ENCODE measurements at regions not wholly inside any gene's neighbourhood (a gene's known extent, or its start where the extent isn't known, plus 50 kb on each side); places are given as distances from the start of the nearest gene placed in this dataset.
"Not testable (repeated sequence)": the region's sequence is repeated elsewhere in the genome, so short reads cannot be mapped to it uniquely, and the experiment has no call there.

DNA sequence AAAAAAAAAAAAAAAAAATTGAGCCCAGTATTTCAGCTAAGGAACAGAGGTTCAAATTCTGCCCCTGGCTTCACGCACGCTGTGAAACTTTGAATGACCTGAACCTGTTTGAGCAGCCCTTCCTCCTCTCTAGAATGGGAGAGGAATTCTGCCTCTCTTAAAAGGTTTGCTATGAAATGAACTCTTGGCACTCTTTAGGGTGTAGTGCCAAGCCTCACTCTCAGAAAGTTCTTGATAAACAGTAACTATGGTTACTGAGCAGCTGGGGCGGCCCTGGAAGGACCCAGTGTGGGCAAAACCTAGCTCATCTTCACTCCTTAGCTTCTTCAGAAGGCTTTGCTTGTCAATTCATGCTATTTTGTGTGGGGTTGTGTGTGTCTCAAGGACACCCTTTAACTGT, 73.7 kb downstream of the GEMIN8 start:
- intact Hi-C loops (cut with DNase I), result no loop called here
- no peak for DNase-seq

DNA sequence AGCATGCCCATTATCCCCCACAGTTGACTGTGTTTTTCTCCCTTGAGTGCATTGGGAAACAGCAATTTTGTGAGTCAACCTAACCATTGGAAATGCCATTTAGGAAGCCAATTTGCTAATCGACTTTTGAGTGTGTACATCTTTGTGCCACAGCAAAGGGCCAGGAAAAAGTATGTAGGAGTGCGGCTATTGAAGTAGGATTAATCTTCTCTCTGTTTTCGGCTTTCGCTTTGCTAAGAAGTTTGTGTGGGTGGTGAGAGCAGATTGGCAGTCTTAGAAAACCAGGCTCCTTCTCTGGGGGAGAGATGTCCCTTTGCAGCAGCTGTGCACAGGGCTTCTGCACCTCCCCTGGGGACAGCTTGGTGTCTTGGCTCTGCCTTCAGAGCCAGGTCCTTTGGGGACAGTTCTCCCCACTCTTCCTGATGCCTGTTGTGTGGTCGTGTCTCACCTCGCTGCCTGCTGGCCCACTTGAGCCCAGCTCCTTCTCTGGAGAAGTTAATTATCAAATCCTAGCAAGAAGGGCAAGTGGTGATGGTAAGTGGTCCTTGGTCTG, 74.5 kb downstream of the GEMIN8 start:
- intact Hi-C loops (cut with DNase I), result no loop called here
- peak in 4 of 10 donors; percentile 13 to 87 (median 50) for DNase-seq

DNA sequence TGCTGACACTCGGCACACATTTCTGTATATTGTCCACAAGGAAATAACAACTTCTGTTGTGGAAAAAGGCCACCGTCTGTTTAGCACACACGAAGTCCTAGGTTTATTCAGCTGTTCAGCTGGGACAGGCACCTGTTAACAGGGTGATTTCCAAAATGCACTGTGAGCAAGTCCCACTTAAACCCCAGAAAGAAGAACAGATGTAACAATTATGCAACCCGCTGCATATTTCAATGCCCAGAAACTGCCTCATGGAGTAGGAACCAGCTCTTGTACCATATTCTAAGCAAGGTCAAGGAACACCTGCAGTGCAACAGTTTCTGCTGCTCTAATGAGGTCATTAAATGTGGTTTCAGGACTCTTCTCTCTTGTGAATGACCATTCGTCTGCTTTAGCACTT, 77.1 kb downstream of the GEMIN8 start:
- intact Hi-C loops (cut with DNase I), result no loop called here
- DNase-seq, result no peak

DNA sequence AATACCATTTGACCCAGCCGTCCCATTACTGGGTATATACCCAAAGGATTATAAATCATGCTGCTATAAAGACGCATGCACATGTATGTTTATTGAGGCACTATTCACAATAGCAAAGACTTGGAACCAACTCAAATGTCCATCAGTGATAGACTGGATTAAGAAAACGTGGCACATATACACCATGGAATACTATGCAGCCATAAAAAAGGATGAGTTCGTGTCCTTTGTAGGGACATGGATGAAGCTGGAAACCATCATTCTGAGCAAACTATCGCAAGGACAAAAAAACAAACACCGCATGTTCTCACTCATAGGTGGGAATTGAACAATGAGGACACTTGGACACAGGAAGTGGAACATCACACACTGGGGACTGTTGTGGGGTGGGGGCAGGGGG, 83.5 kb downstream of the GEMIN8 start:
- DNase-seq; intact Hi-C loops (cut with DNase I): not testable (repeated sequence)

DNA sequence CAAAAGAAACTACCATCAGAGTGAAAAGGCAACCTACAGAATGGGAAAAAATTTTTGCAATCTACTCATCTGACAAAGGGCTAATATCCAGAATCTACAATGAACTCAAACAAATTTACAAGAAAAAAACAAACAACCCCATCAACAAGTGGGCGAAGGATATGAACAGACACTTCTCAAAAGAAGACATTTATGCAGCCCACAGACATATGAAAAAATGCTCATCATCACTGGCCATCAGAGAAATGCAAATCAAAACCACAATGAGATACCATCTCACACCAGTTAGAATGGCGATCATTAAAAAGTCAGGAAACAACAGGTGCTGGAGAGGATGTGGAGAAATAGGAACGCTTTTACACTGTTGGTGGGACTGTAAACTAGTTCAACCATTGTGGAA, 83.9 kb downstream of the GEMIN8 start:
- DNase-seq; intact Hi-C loops (cut with DNase I): not testable (repeated sequence)

DNA sequence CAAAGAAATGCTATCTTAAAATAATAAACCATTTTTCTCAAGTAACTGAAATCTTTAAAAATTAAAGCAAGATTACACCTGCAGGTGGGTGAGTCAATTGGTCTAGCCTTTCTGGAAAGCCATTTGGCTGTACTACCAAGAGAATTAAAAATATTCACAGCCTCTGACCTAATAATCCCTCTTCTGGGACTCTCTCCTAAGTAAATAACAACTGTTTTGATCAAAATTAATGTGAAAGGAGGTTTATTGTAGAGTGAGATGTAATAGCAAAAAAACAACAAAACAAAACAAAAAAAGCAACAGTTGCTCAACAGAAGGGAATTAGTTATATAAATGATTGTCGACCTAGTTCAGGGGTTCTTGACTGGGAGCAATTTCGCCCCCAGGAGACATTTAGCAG, 89.0 kb downstream of the GEMIN8 start:
- no peak for DNase-seq
- intact Hi-C loops (cut with DNase I), result no loop called here

DNA sequence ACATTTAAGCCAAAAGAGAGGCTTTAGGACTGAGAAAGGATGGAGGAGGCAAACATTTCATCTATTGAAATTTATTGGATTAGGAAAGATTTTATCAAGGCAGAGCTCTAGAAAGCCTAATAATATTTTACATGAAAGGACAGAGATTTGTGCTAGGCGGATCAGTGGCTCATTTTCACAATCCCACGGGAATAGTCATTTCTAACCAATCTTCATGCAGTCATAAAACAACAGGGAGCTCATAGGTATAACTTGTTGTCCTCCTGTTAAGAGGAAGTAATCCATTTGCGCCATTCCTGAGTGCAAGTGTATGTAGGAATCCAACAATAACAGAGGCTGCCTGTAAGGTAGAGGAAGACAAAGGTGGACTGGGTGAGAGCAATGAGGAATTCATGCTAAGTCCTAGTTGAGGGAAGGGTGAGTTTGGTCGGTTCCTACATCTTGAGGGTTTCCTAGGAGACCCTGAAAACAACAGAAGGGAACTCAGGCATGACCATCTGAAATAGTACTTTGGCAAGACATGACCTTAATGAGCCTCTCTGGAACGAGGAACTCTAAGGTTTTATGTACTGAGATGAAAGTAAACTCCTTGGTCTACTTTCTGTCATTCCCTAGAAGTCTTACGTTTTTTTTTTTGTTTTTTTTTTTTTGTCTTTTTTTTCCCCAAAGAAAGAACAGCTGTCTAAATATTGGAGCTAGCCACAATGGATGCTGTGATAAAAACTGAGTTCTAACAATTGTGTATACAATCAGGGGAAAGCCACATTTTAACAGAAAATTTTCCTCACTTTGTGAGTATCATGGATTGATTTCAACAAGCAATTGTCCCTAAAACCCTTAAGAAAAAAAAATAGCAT, 89.7 kb downstream of the GEMIN8 start:
- intact Hi-C loops (cut with DNase I), result loop anchor here (2.0 kb wide), 1 partner anchor 87 kb away; no protein-coding TSS in a partner anchor

DNA sequence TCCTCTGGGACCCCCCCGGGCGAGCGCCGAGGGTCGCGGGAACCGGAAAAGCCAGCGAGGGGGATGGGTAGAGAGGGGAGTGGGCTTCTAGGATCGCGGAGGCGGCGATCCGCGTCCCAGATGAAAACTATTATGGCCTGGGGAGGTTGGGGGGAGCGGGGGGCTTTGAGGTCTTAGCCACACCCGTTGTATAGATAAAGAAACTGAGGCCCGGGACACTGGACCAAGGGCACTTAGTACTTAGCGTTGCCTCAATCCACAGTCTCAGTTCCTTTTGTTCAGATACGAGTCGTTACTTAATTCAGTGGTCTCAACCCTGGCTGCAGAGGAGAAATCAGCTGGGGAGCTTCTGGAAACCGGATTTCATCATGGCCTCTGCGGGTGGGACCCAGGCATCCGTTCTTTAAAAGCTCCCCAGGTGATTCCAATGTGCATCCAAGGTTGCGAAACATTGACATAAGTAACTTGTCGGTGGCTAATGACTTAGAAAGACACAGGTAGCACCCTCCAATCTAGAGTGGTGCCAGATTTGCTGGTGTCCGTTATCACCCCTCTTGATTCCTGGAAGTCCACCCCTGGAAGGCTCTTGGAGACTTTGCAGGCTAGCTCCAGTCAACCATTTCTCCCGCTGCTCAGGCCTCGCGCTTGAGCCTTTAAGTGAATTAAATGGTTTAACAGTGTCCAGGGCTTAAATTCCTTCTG, 90.7 kb downstream of the GEMIN8 start:
- DNase-seq, result no peak
- intact Hi-C loops (cut with DNase I), result loop anchor here (2.0 kb wide), 1 partner anchor 88 kb away; no protein-coding TSS in a partner anchor

More for the DNA sequence above, 89.7 kb downstream of the GEMIN8 start:
- no peak for DNase-seq

DNA sequence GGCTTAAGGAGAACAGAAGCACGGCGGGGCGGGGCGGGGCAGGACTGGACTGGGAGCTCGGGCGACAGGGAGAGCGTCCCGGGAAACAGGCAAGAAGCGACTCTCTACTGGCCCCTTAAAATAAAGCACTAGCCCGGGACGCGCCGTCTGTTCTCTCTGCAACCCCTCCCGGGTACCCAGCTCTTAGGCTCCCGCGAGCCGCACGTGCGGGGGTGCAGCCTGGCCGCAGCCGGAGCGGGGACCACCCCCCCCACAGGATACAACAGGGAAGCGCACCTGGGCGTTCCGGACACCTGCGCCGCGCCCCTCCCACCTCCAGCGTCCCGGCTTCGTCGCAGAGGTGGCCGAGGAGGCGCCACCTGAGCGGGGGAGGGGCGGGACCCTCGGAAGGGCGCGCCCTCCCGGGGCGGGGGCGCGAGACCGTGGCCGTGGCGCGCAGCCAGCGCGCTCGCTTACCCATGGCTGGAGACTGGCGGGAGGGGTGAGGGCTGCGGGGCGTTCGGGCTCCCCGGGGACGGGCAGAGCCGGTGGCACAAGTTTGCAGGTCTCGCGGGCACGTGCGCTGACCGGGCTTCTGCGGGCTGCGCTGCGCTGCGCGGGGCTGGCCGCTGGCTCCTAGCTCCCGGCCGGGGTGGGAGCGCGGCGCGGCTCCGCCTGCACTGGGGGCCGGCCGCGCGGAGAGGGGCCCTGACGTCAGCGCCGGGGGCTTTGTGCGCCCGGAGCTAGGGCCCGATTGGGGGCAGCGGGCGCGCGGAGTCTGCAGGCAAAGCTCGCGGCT, 91.5 kb downstream of the GEMIN8 start:
- intact Hi-C loops (cut with DNase I), result loop anchor here (2.0 kb wide), 1 partner anchor 89 kb away; no protein-coding TSS in a partner anchor
- DNase-seq, result peak in 8 of 10 donors; percentile 17 to 89 (median 50)

DNA sequence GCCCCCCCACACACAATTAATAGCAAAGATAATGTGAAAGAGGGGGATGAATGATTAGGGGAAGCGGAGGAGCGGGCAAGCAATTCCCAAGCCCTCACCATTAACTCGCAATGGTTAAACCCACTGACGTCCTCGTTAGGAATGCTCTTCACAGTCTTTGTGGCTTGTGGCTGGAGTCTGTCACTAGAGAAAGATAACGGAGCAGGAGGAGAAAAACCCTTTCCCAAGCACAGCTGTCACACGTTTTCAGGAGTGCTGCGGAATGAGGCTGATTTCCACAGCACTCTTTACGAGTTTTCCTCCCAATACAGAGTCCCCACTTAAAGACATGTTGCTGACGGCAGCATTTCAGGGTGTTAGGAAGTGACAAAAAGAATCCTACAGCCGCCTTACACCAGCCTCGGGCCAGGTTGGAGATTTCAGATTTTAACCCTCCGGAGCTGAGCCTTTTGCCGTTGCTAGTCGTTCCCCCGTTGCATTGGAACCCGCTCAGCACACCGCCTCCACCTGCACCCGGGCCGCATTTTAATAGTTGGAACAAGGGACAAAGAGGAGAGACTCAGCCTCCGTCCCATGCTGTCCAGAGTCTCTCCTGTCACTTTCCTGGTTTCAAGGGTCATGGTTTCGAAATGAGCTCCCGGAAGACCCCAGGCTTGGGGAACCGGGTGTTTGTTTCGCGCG, 92.2 kb downstream of the GEMIN8 start:
- no peak for DNase-seq
- intact Hi-C loops (cut with DNase I), result loop anchor here (2.0 kb wide), 1 partner anchor 89 kb away; no protein-coding TSS in a partner anchor

DNA sequence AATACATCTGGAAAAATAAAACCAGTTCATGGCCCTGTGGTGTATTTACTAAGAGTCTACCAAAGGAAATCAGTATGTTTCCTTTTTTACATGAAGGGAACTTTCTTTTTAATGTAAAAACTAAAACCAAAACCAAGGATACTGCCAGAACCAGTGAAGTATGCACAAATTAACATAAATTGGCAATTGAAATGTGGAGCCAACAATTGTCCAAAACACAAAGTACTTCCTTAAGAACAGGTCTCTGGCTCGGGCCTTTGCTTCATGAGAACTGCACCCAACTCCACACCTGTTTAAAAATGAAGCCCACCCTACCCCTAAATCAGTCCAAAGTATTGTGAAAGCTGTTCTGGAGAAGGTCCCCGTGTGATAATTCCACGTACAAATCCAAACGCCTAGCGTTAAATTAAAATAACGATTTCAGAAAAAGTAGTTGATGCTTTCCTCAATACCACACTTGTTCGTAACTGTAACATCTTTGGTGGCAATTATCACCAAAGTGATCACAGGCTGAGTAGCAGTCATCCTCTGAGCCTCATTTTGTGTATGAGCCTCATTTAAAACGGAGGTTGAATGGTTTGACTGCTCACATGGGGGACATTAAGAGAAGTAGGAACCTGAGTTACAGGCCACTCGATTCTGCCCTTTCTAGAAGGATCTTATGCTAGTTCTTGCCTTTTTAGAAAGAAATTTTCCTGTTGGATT, 93.0 kb downstream of the GEMIN8 start:
- intact Hi-C loops (cut with DNase I), result no loop called here
- DNase-seq, result no peak

DNA sequence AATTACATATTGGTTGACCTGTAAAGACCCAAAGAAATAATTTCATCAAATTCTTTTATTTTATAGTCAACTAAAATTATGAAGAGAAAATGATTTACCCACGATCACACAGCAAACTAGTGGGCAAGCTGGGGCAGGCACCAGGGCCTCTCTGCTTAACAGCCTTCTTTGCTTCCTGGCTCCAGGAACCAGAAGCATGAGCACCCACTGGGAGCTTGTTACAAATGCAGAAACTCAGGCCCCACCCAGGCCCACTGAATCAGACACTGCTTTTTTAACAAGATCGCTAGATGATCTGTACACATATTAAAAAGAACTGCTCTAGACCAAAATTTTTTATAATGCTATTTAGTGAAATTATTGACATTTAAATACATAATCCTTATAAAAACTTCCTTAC, 95.0 kb downstream of the GEMIN8 start:
- DNase-seq, result no peak
- intact Hi-C loops (cut with DNase I), result no loop called here

DNA sequence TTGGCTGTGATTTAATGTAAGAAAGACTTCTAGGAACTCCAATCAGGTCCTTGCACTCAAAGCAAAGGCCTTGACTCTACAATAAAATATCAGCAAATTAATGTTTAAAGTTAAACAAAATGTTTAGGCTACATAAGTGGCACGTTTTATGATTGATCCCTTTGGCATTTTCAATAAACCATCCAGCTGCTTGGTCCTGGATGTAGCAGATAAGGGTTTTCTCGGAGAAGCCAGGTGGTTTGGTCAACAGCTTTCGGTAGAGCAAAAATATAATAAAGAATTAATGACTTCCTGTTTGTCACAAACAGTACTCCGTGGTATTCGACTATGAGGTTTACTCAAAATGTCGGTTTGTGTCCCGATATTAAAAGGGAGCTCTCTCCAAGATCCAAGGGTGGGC, 95.8 kb downstream of the GEMIN8 start:
- intact Hi-C loops (cut with DNase I), result no loop called here
- no peak for DNase-seq

DNA sequence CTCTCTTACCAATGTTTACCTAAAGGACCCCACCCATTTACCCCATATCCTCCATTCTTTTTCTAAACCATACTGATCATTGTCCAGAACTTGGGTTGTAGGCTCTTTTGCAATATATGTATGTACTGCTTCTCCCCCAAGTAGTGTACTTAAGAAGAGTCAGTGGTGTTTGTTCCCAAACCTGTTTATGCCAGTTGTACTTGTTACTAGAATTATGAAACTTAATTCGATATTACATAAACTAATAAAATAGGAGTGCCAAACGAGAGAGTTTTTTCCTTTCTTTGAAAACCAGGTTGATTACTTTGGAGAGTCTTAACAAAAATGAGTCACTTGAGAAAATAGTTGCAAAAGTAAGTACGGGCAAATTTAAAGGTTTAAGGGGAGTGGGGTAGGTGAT, 96.3 kb downstream of the GEMIN8 start:
- intact Hi-C loops (cut with DNase I), result no loop called here
- no peak for DNase-seq

DNA sequence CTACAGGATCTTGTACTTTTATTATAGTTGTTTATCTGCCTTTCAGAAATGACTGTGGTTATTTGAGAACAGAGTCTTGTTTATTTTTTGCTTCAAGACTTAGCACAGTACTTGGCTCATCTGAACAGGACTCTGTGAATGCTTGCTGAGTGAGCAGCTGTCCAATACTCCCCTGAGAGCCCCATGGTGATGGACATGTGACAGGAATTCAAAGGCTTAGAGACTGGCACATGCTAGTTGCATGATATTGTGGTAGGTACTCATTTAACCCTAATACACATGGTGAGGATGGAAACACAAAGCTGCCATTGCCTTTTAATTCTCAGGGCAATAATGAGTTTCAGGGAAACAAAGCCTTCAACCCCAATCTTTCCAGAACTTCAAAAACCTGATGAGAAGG, 97.3 kb downstream of the GEMIN8 start:
- intact Hi-C loops (cut with DNase I), result no loop called here
- no peak for DNase-seq

DNA sequence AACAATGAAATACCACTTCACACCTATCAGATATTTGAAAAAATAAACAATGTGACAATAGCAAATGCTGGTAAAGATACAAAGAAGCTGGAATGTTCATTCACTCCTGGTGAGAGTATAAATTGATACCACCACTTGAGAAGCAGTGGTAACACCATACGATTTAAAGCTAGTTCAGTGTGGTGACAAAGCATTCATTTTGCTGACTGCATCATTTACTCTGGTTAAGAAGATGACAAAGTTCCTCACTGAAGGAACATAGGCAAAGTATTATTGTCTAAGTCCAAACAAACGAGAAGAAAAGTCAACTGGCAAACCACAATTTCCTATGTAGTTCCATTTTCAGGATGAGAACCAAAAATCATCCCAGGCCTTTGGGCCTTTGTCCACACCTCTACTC, 102.5 kb downstream of the GEMIN8 start:
- intact Hi-C loops (cut with DNase I), result no loop called here

DNA sequence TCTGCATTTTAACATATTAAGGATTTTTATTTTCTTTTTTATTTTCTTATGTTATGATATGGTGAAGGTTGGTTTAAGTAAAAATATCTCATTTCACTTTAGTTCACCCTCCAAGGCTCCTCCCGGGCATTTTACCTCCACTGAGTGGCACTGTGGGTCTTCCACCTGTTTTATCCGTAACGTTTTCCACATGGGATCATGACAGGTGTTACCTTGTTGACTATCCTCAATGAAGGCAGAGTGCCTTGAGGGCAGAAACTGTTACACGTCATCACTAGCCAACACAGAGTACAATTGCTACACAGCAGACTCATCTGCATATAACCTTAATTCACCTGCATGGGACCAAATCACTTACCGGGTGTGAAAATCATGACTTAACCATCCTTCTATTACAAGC, 105.8 kb downstream of the GEMIN8 start:
- no peak for DNase-seq
- intact Hi-C loops (cut with DNase I), result no loop called here

More for the DNA sequence above, 102.5 kb downstream of the GEMIN8 start:
- DNase-seq, result no peak

DNA sequence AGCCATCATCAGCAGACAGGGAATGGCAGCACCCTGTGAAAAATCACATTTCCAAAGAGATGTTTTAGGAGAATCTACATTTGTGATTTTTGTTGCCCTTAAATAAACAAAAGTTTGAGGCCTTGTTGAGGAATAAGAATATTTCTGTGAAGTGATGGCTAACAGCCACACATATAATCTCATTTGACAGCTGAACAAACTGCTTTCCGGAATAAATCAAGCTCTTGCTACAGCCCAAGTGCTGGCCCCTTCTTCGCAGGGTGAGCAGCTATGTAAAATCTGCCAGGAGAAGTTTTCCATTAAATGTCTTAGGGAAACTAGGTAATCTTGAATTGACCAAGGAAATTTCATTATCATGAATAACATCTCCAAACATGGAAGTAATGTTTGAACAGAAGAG, 106.4 kb upstream of the GPM6B start:
- intact Hi-C loops (cut with DNase I), result no loop called here
- DNase-seq, result no peak

DNA sequence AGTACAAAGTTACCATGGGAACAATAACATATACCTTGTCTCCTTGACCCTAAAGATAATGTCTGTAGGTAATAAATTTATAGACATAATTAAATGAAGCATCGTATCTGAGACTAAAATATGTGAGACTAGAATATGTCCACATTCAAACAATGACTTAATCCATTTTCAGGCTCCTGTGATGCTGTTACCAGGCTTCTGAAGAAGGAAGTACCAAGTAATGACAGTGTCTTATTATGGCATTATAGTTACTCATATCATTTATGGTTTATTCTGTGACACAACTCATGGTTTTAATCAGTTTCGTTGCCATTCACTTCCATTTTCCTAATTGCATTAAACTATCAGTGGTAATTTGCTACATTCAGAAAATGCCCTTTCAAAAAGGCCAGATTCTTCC, 100.6 kb upstream of the GPM6B start:
- intact Hi-C loops (cut with DNase I), result no loop called here
- no peak for DNase-seq
